ENCODE measurements at regions not wholly inside any gene's neighbourhood (a gene's known extent, or its start where the extent isn't known, plus 50 kb on each side); places are given as distances from the start of the nearest gene placed in this dataset.
A peak's percentile ranks its signal among the peaks of the same experiment; 100 is the strongest.

DNA sequence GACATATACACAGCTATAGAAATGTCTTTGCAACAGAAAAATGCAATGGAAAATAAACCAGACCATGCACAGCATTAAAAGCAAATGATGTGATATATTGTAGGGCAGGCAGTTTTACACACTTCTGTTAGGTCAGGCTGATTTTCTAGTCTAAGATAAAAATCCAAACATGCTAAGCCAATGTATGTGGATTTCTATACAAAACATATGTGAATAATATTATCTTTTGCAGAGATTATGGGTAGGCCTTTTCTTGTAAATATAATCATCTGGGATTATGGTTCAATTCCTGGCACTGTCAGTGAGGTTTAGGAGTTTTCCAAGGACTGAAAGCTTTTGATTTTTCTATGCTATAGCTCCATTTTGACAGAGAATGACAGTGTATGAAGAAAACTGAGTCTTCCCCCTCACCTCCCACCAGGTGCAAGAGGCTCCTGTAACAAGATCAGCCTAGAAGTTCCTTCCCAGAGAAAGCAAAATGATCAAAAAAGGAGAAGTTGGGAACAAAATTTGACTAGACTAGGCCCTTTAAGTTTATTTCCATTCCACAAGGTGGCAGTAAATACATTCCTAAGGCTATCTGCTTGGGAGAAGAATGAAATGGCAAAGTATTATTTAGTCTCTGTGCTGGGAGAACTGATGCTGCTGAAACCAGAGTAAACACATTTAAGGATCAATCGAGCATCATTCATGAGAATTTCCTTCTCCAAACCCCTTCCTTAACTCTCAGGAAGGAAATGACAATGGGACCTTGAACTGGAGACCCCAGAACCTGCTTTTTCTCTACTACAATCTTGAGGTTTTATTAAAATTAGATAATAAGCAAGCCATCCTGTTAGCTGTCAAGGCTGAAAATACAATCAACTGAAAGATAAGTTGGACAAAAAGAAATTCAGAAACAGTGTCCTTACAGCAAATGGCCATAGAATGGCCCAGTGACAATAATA lies 133.0 kb upstream of the TUT7 start:
- TF ChIP-seq, protein P1, sequence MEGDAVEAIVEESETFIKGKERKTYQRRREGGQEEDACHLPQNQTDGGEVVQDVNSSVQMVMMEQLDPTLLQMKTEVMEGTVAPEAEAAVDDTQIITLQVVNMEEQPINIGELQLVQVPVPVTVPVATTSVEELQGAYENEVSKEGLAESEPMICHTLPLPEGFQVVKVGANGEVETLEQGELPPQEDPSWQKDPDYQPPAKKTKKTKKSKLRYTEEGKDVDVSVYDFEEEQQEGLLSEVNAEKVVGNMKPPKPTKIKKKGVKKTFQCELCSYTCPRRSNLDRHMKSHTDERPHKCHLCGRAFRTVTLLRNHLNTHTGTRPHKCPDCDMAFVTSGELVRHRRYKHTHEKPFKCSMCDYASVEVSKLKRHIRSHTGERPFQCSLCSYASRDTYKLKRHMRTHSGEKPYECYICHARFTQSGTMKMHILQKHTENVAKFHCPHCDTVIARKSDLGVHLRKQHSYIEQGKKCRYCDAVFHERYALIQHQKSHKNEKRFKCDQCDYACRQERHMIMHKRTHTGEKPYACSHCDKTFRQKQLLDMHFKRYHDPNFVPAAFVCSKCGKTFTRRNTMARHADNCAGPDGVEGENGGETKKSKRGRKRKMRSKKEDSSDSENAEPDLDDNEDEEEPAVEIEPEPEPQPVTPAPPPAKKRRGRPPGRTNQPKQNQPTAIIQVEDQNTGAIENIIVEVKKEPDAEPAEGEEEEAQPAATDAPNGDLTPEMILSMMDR (IDR thresholded peaks at IDR 0.05), result peak in 5 of 6 experiments; percentile 20 to 65 (median 46)
- TF ChIP-seq POLR2A (IDR thresholded peaks at IDR 0.05) (no peak), POLR2AphosphoS5 (IDR thresholded peaks at IDR 0.05) (no peak)
